Neural crest cell (in vitro differentiated cells): ENCODE measurements at regions not wholly inside any gene's neighbourhood (a gene's known extent, or its start where the extent isn't known, plus 50 kb on each side); places are given as distances from the start of the nearest gene placed in this dataset.
"Not testable (repeated sequence)": the region's sequence is repeated elsewhere in the genome, so short reads cannot be mapped to it uniquely, and the experiment has no call there.

ENCODE experiments used
- DNase-seq: peaks from one replicate; pipeline ENCODE4 v3.0.0; 2021; ENCODE audit warnings: low read depth, mixed read lengths, low spot score
- H3K27ac Mint-ChIP-seq: one replicate; pipeline ENCODE4 v1.8.0; 2021; ENCODE audit warnings: mild to moderate bottlenecking, mixed read lengths; ENCODE audit not compliant: unreplicated experiment
- H3K27me3 Mint-ChIP-seq: 2 replicates; pipeline ENCODE4 v1.8.0; 2021; ENCODE audit warnings: low read depth, mild to moderate bottlenecking, mixed read lengths
- H3K36me3 Mint-ChIP-seq: 2 replicates; pipeline ENCODE4 v1.8.0; 2021; ENCODE audit warnings: low read depth, mild to moderate bottlenecking, mixed read lengths
- H3K4me1 Mint-ChIP-seq: 2 replicates; pipeline ENCODE4 v1.8.0; 2021; ENCODE audit warnings: mixed read lengths
- H3K4me3 Mint-ChIP-seq: one replicate; pipeline ENCODE4 v1.8.0; 2021; ENCODE audit warnings: mild to moderate bottlenecking, mixed read lengths
- H3K9me3 Mint-ChIP-seq: 2 replicates; pipeline ENCODE4 v1.8.0; 2021; ENCODE audit warnings: mixed read lengths
- CTCF ChIP-seq: fragments of 200-600 bp; sonication (generic); conservative IDR thresholded peaks from 2 replicates; pipeline ENCODE4 v1.5.0; 2021; ENCODE audit warnings: antibody characterized with exemption, mild to moderate bottlenecking

- H3K9me3 Mint-ChIP-seq: peaks cover 7% of the 10 kb centered on the region
- H3K36me3 Mint-ChIP-seq: peaks cover 9% of the 10 kb centered on the region
- peaks cover 17% of the 10 kb centered on the region for H3K4me1 Mint-ChIP-seq
- H3K4me3 Mint-ChIP-seq: no peak overlapping the region
- H3K27me3 Mint-ChIP-seq: no peaks in the 10 kb centered on the region
- DNase-seq: no peak
- H3K27ac Mint-ChIP-seq: no peak overlapping the region
- TF ChIP-seq CTCF: no peak
Measured at GRCh38 chr5:114726131-114726530, 364.3 kb downstream of the KCNN2 start.

- no peak for TF ChIP-seq CTCF
- peaks cover 15% of the 10 kb centered on the region for H3K9me3 Mint-ChIP-seq
- no peaks in the 10 kb centered on the region for H3K27me3 Mint-ChIP-seq
- no peak overlapping the region for H3K27ac Mint-ChIP-seq
- DNase-seq: no peak
- no peaks in the 10 kb centered on the region for H3K4me1 Mint-ChIP-seq
- H3K36me3 Mint-ChIP-seq: peaks cover 4% of the 10 kb centered on the region
- no peak overlapping the region for H3K4me3 Mint-ChIP-seq
Measured at GRCh38 chr5:114719268-114719667, 357.4 kb downstream of the KCNN2 start.

GRCh38 chr5:114716955-114717354 lies 355.1 kb downstream of the KCNN2 start:
- no peaks in the 10 kb centered on the region for H3K27me3 Mint-ChIP-seq

GRCh38 chr5:114704225-114704893 lies 342.5 kb downstream of the KCNN2 start:
- H3K9me3 Mint-ChIP-seq, DNase-seq, H3K4me3 Mint-ChIP-seq, H3K4me1 Mint-ChIP-seq, H3K27ac Mint-ChIP-seq, H3K36me3 Mint-ChIP-seq, H3K27me3 Mint-ChIP-seq: not testable (repeated sequence)

More at GRCh38 chr5:114716955-114717354, 355.1 kb downstream of the KCNN2 start:
- TF ChIP-seq CTCF: no peak
- peaks cover 12% of the 10 kb centered on the region for H3K9me3 Mint-ChIP-seq
- DNase-seq: no peak
- H3K27ac Mint-ChIP-seq: no peak overlapping the region
- no peaks in the 10 kb centered on the region for H3K36me3 Mint-ChIP-seq
- H3K4me3 Mint-ChIP-seq: no peak overlapping the region
- H3K4me1 Mint-ChIP-seq: no peaks in the 10 kb centered on the region

GRCh38 chr5:114702731-114703130 lies 340.9 kb downstream of the KCNN2 start:
- H3K4me3 Mint-ChIP-seq: no peak overlapping the region
- no peaks in the 10 kb centered on the region for H3K9me3 Mint-ChIP-seq
- TF ChIP-seq CTCF: no peak
- DNase-seq: no peak
- H3K36me3 Mint-ChIP-seq: no peaks in the 10 kb centered on the region
- no peaks in the 10 kb centered on the region for H3K4me1 Mint-ChIP-seq
- no peak overlapping the region for H3K27ac Mint-ChIP-seq
- no peaks in the 10 kb centered on the region for H3K27me3 Mint-ChIP-seq

- TF ChIP-seq CTCF: no peak
Measured at GRCh38 chr5:114702136-114702535, 340.3 kb downstream of the KCNN2 start.

More at GRCh38 chr5:114702136-114702535, 340.3 kb downstream of the KCNN2 start:
- no peaks in the 10 kb centered on the region for H3K36me3 Mint-ChIP-seq
- H3K27me3 Mint-ChIP-seq: no peaks in the 10 kb centered on the region
- DNase-seq: no peak
- no peaks in the 10 kb centered on the region for H3K9me3 Mint-ChIP-seq
- no peak overlapping the region for H3K4me3 Mint-ChIP-seq
- no peaks in the 10 kb centered on the region for H3K4me1 Mint-ChIP-seq
- no peak overlapping the region for H3K27ac Mint-ChIP-seq
